Inflammatory macrophage treated with lipopolysaccharide for 4 hours (primary cell): ENCODE measurements at regions not wholly inside any gene's neighbourhood (a gene's known extent, or its start where the extent isn't known, plus 50 kb on each side); places are given as distances from the start of the nearest gene placed in this dataset.
"Not testable (repeated sequence)": the region's sequence is repeated elsewhere in the genome, so short reads cannot be mapped to it uniquely, and the experiment has no call there.

ENCODE experiments used
- DNase-seq: peaks from one replicate; pipeline ENCODE4 v3.0.0-alpha.2; 2020

DNA sequence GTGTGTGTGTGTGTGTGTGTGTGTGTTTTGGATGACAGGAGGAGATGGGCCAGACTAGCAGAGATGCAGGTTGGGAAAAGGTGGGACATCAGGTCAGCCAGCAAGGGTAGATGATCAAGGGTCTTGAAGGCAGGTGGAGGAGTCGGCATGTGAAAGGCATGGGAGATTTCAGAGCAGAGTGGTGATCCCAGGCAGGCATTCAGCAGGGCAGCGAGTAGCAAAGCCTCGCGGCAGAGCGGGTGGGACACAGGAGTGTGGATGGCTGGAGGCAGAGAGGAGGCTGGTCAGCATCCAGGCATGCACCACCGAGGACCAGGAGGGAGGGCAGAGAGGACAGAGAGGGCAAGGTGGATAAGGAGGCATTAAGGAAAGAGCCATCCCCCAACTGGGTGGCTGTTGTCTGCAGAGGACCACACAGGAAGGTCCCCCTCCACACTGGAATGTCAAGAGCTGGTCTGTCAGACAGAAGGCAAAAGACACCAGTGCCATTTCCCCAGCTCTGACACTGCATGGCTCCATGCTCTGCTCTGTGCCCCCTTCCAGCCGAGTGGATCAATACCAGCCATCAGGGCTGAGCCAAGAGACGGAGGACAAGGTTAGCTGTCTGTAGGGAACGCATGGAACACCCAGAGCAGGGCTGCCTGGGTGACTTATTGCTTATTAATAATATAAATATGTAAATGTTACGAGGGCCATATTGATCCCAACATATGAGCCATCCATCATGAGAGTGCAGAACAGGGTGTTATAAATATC, 74.8 kb upstream of the RPL38 start:
- DNase-seq: no peak

DNA sequence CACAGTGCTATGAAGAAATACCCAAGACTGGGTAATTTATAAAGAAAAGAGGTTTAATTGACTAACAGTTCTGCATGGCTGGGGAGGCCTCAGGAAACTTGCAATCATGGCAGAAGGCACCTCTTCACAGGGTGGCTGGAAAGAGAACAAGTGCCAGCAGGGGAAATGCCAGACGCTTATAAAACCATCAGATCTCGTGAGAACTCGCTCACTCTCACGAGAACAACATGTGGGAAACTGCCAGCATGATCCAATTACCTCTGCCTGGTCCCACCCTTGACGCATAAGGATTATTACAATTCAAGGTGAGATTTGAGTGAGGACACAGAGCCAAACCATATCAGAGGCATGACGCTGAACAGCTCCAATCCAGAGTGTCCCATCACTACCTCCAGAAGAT, 73.7 kb upstream of the RPL38 start:
- DNase-seq: not testable (repeated sequence)

DNA sequence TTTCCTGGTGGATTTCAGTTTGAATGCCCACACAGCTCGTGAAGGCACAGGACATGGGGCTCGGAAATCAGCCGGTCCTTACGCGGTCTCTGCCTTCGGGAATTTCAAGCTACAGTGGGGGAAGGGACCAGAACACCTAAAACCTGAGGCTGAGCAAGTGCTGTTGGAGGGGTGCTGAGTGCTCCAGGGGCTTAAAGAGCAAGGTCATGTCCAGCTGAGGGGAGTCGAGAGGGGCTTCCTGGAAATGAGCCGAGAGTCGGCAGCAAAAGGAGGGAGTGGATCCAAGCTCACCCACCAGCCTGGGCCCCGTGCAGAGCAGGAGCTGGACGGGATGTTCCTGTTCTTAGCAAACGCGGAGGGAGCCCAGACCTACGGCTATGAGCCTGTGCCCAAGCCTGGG, 73.2 kb upstream of the RPL38 start:
- no peak for DNase-seq

DNA sequence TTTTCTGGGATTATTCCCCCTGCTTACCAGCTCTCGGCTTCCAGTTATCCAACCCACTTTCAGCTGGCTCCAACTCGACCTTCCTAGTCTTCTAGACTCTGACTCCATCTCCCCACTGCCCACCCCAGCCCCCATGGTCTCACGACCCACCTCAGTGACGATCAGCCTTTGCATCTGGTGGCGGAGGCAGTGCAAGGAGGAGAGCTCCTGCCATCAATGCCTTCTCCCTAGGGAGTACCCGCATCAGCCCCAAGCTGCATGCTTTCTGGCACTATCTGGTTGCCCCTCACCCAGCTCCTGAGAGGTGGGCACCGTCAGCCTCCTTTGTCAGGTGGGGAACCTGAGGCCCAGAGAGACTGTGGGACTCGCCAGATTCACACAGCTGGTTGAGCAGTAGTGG, 72.6 kb upstream of the RPL38 start:
- DNase-seq: no peak

DNA sequence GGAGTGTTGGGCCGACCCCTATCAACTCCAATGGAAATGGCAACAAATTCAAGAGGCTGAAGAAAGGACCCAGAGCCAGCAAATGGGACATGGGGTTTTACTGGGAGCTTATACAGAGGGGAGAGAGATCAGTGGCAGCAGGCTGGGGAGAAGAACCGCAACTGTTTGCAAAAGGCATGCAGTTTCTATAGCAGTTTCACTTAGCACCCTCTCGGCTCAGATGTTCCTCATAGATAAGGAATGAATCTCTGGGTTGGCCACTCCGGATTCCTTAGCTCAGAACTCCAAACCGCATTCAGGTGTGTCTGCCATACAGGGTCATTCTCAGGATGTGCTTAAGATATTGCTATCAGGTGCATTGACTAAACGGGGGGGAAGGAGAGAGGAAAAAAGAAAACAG, 71.1 kb upstream of the RPL38 start:
- DNase-seq: no peak

DNA sequence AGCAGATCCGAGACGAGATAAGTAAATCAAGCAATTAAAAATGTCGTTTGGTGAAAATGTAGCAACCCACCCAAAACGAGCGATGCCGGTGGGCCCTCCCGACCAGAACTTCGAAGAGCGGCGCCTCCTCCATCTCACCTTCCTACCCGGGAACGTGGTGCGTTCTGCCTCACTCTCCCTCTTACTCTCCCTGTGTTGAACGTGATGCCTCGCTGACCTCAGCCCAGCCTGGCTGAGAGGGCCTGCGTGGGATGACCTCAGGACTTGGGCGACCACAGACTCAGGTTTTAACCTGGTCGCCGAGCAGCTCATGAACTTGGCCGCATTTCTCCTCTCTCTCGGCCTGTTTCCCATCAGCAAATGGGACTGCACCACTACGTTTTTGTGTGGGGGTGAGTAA, 69.7 kb upstream of the RPL38 start:
- no peak for DNase-seq

DNA sequence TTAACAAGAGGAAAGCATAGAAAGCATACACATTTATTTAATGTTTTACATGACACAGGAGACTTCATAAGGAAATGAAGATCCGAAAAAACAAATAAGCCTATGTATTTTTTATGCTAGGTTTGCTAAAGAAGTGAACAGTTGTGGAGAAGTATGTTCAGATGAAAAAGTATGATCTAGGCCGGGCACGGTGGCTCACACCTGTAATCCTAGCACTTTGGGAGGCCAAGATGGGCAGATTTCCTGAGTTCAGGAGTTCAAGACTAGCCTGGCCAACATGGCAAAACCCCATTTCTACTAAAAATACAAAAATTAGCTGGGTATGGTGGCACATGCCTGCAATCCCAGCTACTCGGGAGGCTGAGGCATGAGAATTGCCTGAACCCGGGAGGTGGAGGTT, 69.2 kb upstream of the RPL38 start:
- not testable (repeated sequence) for DNase-seq

DNA sequence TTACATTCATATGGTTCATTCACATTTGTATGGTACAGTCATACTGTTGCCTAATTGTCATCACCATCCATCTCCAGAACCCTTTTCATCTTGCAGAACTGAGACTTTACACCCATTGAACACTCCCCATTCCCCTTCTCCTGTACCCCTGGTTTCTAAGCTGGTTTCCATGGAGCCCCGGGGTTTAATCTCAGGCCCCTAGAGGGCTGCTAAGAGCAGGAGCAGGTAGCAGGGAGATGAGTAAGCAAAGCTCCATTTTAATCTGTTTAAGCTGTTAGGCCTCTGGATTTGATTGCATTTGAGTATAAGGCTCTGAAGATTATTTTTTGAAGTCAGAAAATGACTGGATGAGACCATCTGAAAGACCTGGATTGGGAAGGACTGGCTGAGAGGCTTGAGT, 68.5 kb upstream of the RPL38 start:
- DNase-seq: no peak

DNA sequence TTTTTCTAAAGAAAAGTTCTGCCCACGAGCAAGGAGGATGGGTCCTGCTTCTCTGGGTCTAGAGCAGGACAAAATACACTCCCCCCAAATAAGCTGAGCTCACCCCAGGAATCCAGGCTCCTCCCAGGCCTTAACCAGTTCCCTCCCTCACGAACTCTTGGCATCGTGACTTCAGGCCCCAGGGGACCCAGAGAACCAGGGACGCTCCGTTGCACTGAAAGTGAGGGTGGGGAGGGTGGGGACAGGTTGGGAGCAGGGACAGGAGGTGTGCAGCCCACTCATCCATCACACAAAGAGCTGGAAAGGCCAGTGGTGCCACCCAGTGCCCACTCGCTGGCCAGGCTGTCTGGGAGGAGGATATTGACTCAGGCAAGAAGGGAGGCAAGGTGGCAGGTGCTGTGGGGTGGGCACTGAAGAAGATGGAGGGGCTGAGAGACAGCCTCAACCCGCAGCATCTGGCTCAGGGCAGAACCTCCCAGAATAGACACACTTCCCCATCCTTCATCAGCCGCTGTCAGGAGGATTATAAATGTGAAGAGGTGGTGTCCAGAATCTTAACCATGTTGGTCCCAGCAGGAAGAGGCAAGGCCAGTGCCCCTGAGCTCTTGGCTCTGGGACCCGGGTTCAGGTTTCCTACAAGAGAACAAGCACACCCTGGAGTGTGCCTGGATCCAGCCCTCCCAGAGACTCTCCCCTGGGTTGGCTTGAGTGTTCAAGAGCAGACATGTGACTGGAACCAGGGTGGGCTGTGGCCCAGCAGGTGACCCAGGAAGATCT, 67.9 kb upstream of the RPL38 start:
- no peak for DNase-seq

DNA sequence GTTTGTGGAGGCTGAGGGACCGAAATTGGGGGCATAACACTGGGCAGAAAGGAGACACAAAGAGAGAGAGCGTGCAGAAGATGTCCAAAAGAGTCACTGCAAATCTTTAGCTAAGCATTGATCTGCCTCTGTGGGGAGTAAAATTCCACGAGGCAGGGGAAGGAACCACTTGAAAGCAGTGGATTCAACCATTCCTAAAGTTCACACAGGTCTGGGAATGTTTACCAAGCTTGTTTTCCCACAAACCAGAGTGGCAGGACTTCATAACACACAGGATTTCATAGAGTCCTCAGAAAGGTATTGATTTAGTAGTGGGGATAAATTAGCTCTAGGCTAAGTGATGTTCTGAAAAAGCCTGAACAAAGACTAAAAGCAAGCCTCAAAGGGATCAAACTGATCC, 66.1 kb upstream of the RPL38 start:
- no peak for DNase-seq

DNA sequence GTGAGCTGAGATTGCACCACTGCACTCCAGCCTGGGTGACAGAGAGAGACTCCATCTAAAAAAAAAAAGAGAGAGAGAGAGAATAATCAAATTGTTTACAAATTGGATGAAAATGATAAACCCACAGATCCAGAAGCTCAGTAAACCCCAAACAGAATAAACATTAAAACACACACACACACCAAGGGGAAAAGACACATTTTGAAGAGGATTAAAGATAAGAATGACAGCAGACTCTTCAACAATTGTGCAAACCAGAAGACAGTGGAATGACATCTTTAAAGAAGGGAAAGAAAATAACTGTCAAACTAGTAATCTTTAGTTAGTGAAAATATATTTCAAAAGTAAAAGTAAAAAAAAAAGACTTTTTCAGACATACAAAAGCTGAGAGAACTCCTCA, 64.4 kb upstream of the RPL38 start:
- no peak for DNase-seq

DNA sequence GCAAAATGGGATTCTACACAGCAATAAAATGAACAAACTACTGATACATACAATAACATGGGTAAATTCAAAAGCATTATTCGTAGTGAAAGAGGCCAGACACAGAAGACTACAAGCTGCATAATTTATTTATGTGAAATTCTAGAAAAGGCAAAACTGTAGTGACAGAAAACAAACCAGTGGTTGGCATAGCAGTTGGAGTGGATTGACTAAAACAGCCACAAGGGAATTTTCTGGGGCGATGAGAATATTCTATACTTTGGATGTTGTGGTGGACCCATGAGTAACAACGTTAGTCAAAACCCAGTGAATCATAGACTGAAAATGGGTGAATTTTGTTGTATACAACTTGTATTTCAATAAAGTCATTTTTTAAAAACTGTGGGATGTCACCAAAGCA, 63.2 kb upstream of the RPL38 start:
- no peak for DNase-seq

DNA sequence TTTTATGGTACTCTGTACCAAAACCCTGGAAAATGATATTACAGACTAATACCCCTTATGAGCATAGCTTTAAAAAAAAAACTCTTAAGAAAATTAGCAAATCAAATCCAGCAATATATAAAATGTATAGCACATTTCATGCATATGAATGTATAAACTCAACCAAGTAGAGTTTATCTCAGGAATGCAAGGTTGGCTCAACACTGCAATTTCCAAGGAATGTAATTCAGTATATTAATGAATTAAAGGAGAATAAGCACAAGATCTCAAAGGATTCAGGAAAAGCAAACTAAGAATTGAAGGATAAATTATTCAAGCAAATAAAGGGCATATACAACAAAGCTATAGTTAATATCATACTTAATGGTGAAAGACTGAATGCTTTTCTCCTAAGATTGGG, 61.9 kb upstream of the RPL38 start:
- DNase-seq: no peak

DNA sequence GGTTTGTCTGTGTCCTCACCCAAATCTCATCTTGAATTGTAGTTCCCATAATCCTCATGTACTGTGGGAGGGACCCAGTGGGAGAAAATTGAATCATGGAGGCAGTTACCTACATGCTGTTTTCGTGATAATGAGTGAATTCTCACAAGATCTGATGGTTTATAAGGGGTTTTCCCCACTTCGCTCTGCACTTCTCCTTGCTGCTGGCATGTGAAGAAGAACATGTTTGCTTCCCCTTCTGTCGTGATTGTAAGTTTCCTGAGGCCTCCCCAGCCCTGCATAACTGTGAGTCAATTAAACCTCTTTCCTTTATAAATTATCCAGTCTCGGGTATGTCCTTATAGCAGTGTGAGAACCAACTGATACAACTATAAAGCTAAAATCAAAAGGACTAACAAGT, 60.2 kb upstream of the RPL38 start:
- DNase-seq: not testable (repeated sequence)

DNA sequence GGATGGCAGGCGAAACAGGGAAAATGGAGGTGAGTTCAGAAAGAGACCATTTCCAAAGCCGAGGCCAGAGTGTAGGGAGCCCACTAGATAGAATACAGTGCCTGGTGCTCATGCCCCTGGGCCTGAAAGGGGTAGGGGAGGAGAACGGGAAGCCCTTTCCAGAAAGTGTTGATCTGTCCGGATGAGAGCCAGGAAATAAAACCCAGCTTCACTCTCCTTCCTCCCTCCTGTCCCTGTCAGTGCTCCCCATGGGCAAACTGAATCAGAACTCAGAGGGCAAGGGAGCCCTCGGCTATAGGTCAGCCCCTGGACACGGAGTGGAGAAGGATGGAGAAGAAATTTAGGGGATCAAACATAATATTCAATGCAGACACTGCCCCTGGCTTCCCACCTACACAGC, 57.7 kb upstream of the RPL38 start:
- no peak for DNase-seq

DNA sequence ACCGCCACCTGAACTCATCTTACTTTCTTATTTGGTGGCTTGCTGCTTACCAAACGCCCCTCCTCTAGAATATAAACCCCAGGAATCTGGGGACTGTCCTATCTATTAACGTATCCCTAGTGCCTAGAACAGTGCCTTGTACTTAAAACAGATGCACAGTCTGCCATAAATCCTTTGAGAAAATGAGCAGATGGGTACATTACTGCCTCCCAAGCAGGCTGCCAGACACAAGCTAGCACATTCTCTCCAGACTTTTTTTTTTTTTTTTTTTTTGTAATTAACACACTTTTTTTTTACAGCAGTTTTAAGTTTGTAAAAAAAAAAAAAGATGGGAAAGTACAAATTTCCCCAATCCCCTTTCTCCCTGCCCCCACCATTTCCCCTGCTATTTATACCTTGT, 57.3 kb upstream of the RPL38 start:
- DNase-seq: no peak

DNA sequence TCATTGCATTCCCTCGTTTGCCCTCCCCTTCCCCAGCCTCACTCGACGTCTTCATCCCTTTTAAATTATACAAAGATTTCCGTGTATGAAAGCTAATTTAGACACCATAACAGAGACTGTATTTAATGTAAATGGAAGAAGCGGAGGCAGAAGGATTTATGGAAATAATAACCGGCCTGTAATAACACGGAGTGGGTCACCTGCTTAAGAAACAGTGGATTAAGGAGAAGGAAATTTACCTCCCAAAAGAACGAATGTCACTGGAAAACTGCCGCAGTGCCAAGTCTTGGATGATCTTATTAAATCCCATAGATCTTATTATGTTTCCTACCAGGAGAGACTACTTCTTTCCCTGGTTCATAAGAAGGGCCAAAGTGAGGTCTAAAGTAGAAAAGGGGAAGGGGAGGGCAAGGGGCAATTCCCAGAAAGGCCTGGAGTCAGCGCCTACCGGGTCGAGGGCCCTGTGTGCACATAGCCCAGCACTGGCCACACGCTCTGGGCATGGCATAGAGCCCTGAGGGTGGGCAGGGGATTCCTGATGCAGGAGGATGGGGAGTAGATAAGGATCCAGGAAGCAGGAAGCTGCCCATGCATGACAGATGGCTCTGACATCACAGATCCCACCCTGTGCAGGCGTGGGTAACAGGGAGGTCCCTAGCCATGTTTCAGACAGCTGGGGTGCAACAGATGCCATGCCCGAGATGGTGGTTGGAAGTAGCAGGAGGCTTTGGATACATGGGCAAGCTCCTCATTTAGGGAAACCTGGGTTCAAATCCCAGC, 56.2 kb upstream of the RPL38 start:
- DNase-seq: no peak

DNA sequence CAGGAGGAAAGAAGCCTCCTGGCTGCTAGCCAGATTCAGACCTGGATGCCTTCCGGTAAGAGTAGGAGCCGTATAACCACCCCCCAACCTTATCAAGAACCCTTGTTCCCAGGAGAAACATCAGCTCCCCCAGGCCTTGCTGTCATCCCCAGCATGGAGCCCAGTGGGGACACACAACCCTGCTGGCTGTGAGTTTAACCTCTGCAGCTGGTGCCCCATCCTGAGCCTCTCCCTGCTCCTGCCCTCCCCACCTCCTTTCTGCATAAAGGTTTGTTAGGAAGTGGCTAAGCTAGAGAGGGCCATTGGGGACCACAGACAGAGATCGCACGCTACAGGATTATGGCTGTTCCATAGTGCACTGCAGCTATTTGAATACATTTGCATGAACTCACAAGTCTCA, 55.5 kb upstream of the RPL38 start:
- no peak for DNase-seq

DNA sequence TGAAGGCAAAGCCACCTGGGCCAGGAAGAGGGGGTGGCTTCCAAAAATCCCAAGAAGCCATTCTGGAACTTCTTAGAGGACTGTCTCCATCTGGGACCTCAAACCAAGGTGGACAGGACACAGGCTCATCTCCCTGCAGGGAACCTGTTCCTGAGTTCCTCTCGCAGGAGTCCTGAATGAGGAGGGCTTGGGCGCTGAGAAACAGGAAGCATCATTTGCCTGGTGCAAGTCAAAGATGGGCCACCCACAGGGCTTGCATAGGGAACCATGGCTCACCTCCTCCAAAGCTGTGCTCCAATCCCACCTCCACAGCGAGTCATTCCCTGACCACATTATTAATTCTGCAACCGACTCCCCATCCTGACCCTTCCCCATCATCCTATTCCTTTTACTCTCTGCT, 55.0 kb upstream of the RPL38 start:
- DNase-seq: no peak

DNA sequence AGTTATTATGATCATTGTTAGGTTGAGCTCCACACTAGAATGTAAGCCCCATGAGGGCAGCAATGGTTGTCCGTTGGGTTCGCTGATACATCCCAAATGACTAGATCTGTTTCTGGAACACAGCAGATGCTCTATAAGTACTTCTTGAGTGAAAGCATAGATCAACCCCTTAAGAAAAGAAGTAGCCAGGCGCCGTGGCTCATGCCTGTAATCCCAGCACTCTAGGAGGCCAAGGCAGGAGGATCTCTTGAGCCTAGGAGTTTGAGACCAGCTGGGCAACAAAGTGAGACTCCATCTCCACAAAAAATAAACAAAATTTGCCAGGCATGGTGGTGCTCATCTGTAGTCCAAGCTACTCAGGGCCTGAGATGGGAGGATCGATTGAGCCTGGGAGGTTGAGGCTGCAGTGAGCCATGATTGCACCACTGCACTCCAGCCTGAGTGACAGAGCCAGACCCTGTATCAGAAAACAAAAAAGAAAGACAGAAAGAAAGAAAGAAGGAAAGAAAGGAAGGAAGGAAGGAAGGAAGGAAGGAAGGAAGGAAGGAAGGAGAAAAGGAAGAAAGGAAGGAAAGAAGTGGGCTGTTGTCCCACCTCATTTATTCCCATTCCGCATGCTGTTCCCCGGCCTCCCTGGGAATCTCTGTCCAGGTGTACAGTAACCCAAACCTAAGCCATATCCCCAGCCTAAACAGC, 54.4 kb upstream of the RPL38 start:
- no peak for DNase-seq

DNA sequence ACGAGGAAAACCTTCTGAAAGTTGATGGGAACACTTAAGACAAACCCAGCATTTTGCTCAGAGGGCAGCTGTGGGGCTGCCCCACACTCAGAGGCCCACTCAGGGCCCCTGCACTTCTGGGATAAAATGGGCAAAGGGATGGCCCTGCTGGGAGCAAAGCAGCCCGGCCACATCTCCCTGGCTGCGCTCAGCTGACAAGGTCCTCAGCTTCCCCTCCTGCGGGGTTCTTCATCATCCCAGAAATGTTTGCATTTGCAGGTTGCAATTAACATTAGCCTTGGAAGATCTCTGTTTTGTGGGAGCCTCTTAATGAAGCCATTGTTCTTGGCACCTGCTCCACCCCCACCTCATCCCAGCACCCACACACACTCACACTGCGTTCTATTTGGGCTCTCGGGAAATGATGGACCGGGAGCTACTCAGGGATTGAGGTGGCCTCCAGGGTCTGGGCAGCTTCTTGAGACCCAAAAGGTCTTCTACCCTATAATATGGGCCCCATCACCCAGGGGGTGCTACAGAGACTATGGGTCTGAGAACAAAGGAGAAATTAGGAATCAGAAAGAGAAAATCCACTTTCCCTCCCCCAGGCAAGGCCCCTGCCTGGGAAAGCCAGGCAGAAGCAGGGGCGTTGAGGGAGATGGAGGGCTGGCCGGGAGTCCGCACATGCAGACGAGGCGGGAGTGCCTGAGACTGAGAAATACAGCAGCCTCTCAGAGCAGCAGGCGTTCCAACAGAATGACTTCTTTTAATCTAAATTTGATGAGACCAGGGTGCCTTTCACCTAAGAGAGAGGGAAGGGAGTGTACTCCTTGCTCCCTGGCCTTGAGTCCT, 53.7 kb upstream of the RPL38 start:
- DNase-seq: no peak

DNA sequence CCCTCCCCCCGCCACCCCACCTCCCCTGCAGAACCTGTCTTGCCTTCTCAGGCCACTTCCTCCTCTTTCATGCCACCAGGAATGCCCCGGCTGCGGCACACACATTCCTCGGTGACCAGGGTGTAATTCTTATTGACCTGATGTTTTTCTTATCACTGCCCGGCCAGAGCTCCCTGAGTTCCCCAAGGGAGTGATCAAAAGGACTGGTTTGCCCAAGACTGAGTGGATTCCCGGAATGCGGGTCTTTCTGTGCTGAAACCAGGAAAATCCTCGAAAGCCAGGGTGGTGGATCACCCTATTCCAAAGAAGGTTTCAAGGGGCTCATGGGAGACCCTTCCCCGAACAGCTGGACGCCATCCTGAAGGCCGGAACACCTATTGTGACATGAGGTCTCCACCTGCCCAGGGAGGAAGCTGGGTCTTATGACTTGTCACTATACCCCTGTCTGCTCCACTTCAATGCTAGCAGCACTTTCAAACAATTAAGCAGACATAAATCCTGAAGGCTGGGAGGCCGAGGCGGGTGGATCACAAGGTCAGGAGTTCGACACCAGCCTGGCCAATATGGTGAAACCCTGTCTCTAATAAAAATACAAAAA, 53.0 kb upstream of the RPL38 start:
- no peak for DNase-seq
